H1 (cell line): ENCODE measurements at regions not wholly inside any gene's neighbourhood (a gene's known extent, or its start where the extent isn't known, plus 50 kb on each side); places are given as distances from the start of the nearest gene placed in this dataset.

Experiments
- CTCF ChIA-PET: fragments of 300-600 bp; sonication (Branson Sonifier 250); formaldehyde crosslinking; loops from one replicate; lab custom pipeline; 2021; ENCODE audit not compliant: partially characterized antibody; lab: Charles Lee
- POLR2A ChIA-PET: fragments of 300-600 bp; sonication (Branson Sonifier 250); formaldehyde crosslinking; loops from one replicate; lab custom pipeline; 2021; ENCODE audit warnings: inconsistent platforms; ENCODE audit not compliant: partially characterized antibody; lab: Charles Lee
- DNase-seq, 2 experiments: peaks; one replicate each; pipeline versions ENCODE4 v3.0.0 to v3.0.0-alpha.2; 2010 to 2022; ENCODE audit warnings: low spot score in 2 of 2, low read depth in 1 of 2, mixed read lengths in 1 of 2
- FAIRE-seq: peaks from 2 replicates; lab custom pipeline; 2011; peaks lifted over from hg19 to GRCh38; lab: Jason Lieb, UNC
- H2AFZ ChIP-seq: 2 replicates; pipeline ENCODE4 v1.8.1; 2012; ENCODE audit warnings: low read length, inconsistent platforms
- H2AK5ac ChIP-seq: 2 replicates; pipeline ENCODE4 v1.6.1; 2013; ENCODE audit warnings: low read depth, low read length
- H2BK120ac ChIP-seq: replicated peaks from 2 replicates; pipeline ENCODE3; 2013; ENCODE audit warnings: low read depth, low read length, inconsistent platforms
- H2BK12ac ChIP-seq: 2 replicates; pipeline ENCODE4 v1.6.1; 2013; ENCODE audit warnings: low read depth, low read length
- H2BK15ac ChIP-seq: 2 replicates; pipeline ENCODE4 v1.6.1; 2013; ENCODE audit warnings: low read length
- H2BK20ac ChIP-seq: 2 replicates; pipeline ENCODE4 v1.6.1; 2013; ENCODE audit warnings: low read length
- H2BK5ac ChIP-seq: 2 replicates; pipeline ENCODE4 v1.6.1; 2013; ENCODE audit warnings: low read depth, low read length
- H3K14ac ChIP-seq: 2 replicates; pipeline ENCODE4 v1.6.1; 2013; ENCODE audit warnings: inconsistent platforms; ENCODE audit not compliant: insufficient read length
- H3K18ac ChIP-seq: 2 replicates; pipeline ENCODE4 v1.6.1; 2013; ENCODE audit warnings: low read length; ENCODE audit errors: extremely low read depth
- H3K23ac ChIP-seq: 2 replicates; pipeline ENCODE4 v1.6.1; 2013; ENCODE audit warnings: inconsistent platforms; ENCODE audit not compliant: insufficient read length
- H3K23me2 ChIP-seq: 2 replicates; pipeline ENCODE4 v1.6.1; 2013; ENCODE audit warnings: low read depth, low read length
- H3K27ac ChIP-seq: 2 replicates; pipeline ENCODE4 v1.6.1; 2011; ENCODE audit warnings: low read depth, low read length, inconsistent platforms
- H3K27me3 ChIP-seq, 4 experiments: replicated peaks in 1 of 4; 1 replicate in 1 of 4; 2 replicates in 3 of 4; pipeline versions ENCODE4 v1.6.1 to v1.8.1; 2011 to 2013; ENCODE audit warnings: low read length in 3 of 4, mild to moderate bottlenecking in 3 of 4, inconsistent platforms in 2 of 4, mixed read lengths in 2 of 4, moderate library complexity in 1 of 4; ENCODE audit not compliant: control insufficient read depth in 3 of 4, insufficient read depth in 3 of 4; ENCODE audit errors: extremely low read depth in 1 of 4
- H3K36me3 ChIP-seq, 4 experiments: 2 replicates each; pipeline versions ENCODE4 v1.6.1 to v1.8.1; 2011 to 2013; ENCODE audit warnings: mild to moderate bottlenecking in 4 of 4, low read length in 3 of 4, moderate library complexity in 2 of 4, control low read depth in 1 of 4, inconsistent platforms in 1 of 4; ENCODE audit not compliant: insufficient read depth in 4 of 4, control insufficient read depth in 2 of 4
- H3K4ac ChIP-seq: replicated peaks from 2 replicates; pipeline ENCODE3; 2013; ENCODE audit warnings: low read length, low read depth, mixed read lengths, inconsistent platforms; ENCODE audit not compliant: insufficient read length
- H3K4me1 ChIP-seq, 4 experiments: replicated peaks in 1 of 4; 1 replicate in 1 of 4; 2 replicates in 3 of 4; pipeline versions ENCODE4 v1.6.1 to v1.8.1; 2011 to 2013; ENCODE audit warnings: low read length in 3 of 4, inconsistent platforms in 2 of 4, mixed read lengths in 1 of 4; ENCODE audit not compliant: insufficient read depth in 4 of 4, control insufficient read depth in 3 of 4
- H3K4me2 ChIP-seq, 2 experiments: 2 replicates each; pipeline versions ENCODE4 v1.6.1 to v1.8.1; 2011 to 2013; ENCODE audit warnings: low read depth in 2 of 2, low read length in 2 of 2, control low read depth in 1 of 2, inconsistent platforms in 1 of 2, mild to moderate bottlenecking in 1 of 2; ENCODE audit not compliant: insufficient read depth in 1 of 2
- H3K4me3 ChIP-seq, 4 experiments: fragments of 200-600, 300-600 bp in 1 of 4; sonication (generic), shearing (Covaris generic), sonication (Bioruptor Twin) in 1 of 4; 2 replicates each; pipeline versions ENCODE4 v1.5.1 to v1.8.1; 2011 to 2016; ENCODE audit warnings: low read length in 4 of 4, low read depth in 3 of 4, control low read depth in 2 of 4, inconsistent platforms in 2 of 4, mild to moderate bottlenecking in 2 of 4, mixed read lengths in 1 of 4, moderate library complexity in 1 of 4; ENCODE audit not compliant: insufficient read depth in 2 of 4; ENCODE audit errors: extremely low read depth in 1 of 4
- H3K56ac ChIP-seq: replicated peaks from 2 replicates; pipeline ENCODE3; 2013; ENCODE audit warnings: low read depth, mild to moderate bottlenecking, mixed read lengths, low read length, inconsistent platforms; ENCODE audit not compliant: insufficient read length
- H3K79me1 ChIP-seq: 2 replicates; pipeline ENCODE4 v1.6.1; 2013; ENCODE audit warnings: low read depth, low read length, control low read depth
- H3K79me2 ChIP-seq, 2 experiments: 2 replicates each; pipeline versions ENCODE4 v1.6.1 to v1.8.1; 2012 to 2013; ENCODE audit warnings: low read length in 2 of 2, mild to moderate bottlenecking in 2 of 2, inconsistent platforms in 1 of 2; ENCODE audit not compliant: insufficient read depth in 2 of 2, control insufficient read depth in 1 of 2
- H3K9ac ChIP-seq, 4 experiments: replicated peaks in 1 of 4; 1 replicate in 1 of 4; 2 replicates in 3 of 4; pipeline versions ENCODE4 v1.6.1 to v1.8.1; 2011 to 2013; ENCODE audit warnings: low read depth in 3 of 4, low read length in 3 of 4, control low read depth in 2 of 4, mild to moderate bottlenecking in 2 of 4, moderate library complexity in 2 of 4, inconsistent platforms in 1 of 4; ENCODE audit errors: extremely low read depth in 1 of 4
- H3K9me3 ChIP-seq, 2 experiments: 2 replicates each; pipeline versions ENCODE4 v1.6.1 to v1.8.1; 2012 to 2013; ENCODE audit warnings: mild to moderate bottlenecking in 2 of 2, moderate library complexity in 2 of 2, control low read depth in 1 of 2, inconsistent platforms in 1 of 2, low read depth in 1 of 2, low read length in 1 of 2, mixed read lengths in 1 of 2; ENCODE audit not compliant: insufficient read depth in 2 of 2
- H4K20me1 ChIP-seq, 2 experiments: replicated peaks in 1 of 2; 2 replicates each; pipeline versions ENCODE3 to v1.8.1; 2011 to 2013; ENCODE audit warnings: inconsistent platforms in 2 of 2, low read length in 2 of 2, mild to moderate bottlenecking in 1 of 2; ENCODE audit not compliant: insufficient read depth in 2 of 2, control insufficient read depth in 1 of 2
- H4K5ac ChIP-seq: 2 replicates; pipeline ENCODE4 v1.6.1; 2013; ENCODE audit warnings: low read length, low read depth, mixed read lengths, inconsistent platforms; ENCODE audit not compliant: insufficient read length
- H4K8ac ChIP-seq: 2 replicates; pipeline ENCODE4 v1.8.0; 2013; ENCODE audit warnings: mild to moderate bottlenecking, moderate library complexity, low read length, inconsistent platforms; ENCODE audit not compliant: insufficient read depth; ENCODE audit errors: extremely low read depth
- H4K91ac ChIP-seq: replicated peaks from 2 replicates; pipeline ENCODE3; 2013; ENCODE audit warnings: low read length, mixed read lengths, inconsistent platforms; ENCODE audit not compliant: insufficient read length
- BRCA1 ChIP-seq: IDR thresholded peaks from 2 replicates; pipeline ENCODE4 v1.6.1; 2012; ENCODE audit warnings: low read depth, low read length, improper control_type of control experiment
- CBX8 ChIP-seq: fragments of 300-800, 300-1000 bp; sonication (generic); IDR thresholded peaks from 2 replicates; pipeline ENCODE4 v1.7.1; 2016; ENCODE audit warnings: low read depth, low read length, borderline replicate concordance
- FOSL1 ChIP-seq: IDR thresholded peaks from 2 replicates; pipeline ENCODE4 v1.6.1; 2011; ENCODE audit warnings: mild to moderate bottlenecking, low read depth, low read length, moderate library complexity; ENCODE audit not compliant: insufficient read depth
- JUND ChIP-seq: IDR thresholded peaks from 2 replicates; pipeline ENCODE4 v1.6.1; 2011; ENCODE audit warnings: mild to moderate bottlenecking, improper control_type of control experiment, low read length
- KDM5A ChIP-seq: fragments of 200-600 bp; IDR thresholded peaks from 2 replicates; pipeline ENCODE4 v1.7.1; 2012; ENCODE audit warnings: mild to moderate bottlenecking, low read length, inconsistent platforms, mixed read lengths
- NRF1 ChIP-seq: IDR thresholded peaks from 2 replicates; pipeline ENCODE4 v1.6.1; 2011; ENCODE audit warnings: mild to moderate bottlenecking, low read depth, low read length, improper control_type of control experiment
- RBBP5 ChIP-seq: IDR thresholded peaks from 2 replicates; pipeline ENCODE4 v1.7.1; 2012; ENCODE audit warnings: low read depth, mild to moderate bottlenecking, inconsistent platforms, low read length, moderate library complexity, borderline replicate concordance
- SAP30 ChIP-seq: fragments of 300-600 bp; sonication (generic); IDR thresholded peaks from 2 replicates; pipeline ENCODE4 v1.7.1; 2012; ENCODE audit warnings: low read length, moderate library complexity, mild to moderate bottlenecking, inconsistent platforms; ENCODE audit not compliant: insufficient read depth, insufficient replicate concordance
- SIRT6 ChIP-seq: IDR thresholded peaks from one replicate; pipeline ENCODE4 v1.7.1; 2012; ENCODE audit warnings: low read length, inconsistent platforms
- WGBS, 2 experiments: shearing (Covaris generic) in 1 of 2; methylation state at CpG; one replicate each; pipeline versions ENCODE4 v1.1.6 to v1.1.7; 2013 to 2015; ENCODE audit warnings: low lambda C conversion rate in 2 of 2, mixed read lengths in 2 of 2, inconsistent platforms in 1 of 2, low coverage in 1 of 2, missing lambda C conversion rate in 1 of 2; ENCODE audit not compliant: insufficient replicate concordance in 2 of 2, insufficient coverage in 1 of 2, insufficient read length in 1 of 2; ENCODE audit errors: extremely low coverage in 1 of 2, missing lambda C conversion rate in 1 of 2; 5-methylcytosine and 5-hydroxymethylcytosine counted together
- TF ChIP-seq, protein P1 (sequence below), 3 experiments: IDR thresholded peaks; 1 replicate in 2 of 3; 2 replicates in 1 of 3; pipeline versions ENCODE4 v1.5.1 to v1.6.1; 2011; ENCODE audit warnings: low read length in 3 of 3, mild to moderate bottlenecking in 3 of 3, inconsistent platforms in 2 of 3, low read depth in 1 of 3, moderate library complexity in 1 of 3; ENCODE audit not compliant: insufficient read depth in 1 of 3; ENCODE audit errors: control extremely low read depth in 1 of 3

DNA sequence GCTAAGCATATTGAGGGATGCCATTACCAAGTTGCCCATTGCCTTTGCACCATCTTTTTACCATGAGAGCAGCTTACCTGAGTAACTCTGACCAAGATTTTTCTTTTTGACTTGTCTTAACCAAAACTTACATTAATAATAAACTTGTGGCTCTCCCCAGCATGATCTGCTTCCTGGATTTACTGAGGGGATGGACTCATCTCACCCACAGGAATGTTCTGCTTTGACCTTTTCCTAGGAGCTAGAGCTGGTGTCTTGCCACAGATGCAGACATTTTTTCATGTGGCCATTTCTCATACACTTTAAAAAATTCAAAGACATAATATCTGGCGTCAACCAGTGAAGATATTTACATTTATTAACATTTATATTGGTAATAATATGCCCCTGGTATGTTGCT is 79.2 kb upstream of the EFHC2 start:
- Histone ChIP-seq H3K23ac (no peak overlapping the region), H3K18ac (no peak overlapping the region), H3K27ac (no peak overlapping the region), H3K27me3 (no peaks in the 10 kb centered on the region), H4K20me1 (no peaks in the 10 kb centered on the region), H3K79me2 (no peaks in the 10 kb centered on the region), H3K56ac (no peak overlapping the region), H4K5ac (no peak overlapping the region), H2BK5ac (no peak overlapping the region), H3K79me1 (no peaks in the 10 kb centered on the region), H3K23me2 (no peaks in the 10 kb centered on the region; the same call in 1 of the 2 replicates), H2BK120ac (no peak overlapping the region), H3K9ac (no peak overlapping the region), H2BK12ac (no peak overlapping the region), H3K9me3 (no peaks in the 10 kb centered on the region), H2AK5ac (no peak overlapping the region), H3K36me3 (no peaks in the 10 kb centered on the region), H2AFZ (no peak overlapping the region), H2BK15ac (no peak overlapping the region), H3K14ac (no peak overlapping the region), H3K4me3 (no peak overlapping the region), H3K4me2 (no peak overlapping the region), H4K91ac (no peak overlapping the region), H3K4ac (no peak overlapping the region), H2BK20ac (no peak overlapping the region), H3K4me1 (no peaks in the 10 kb centered on the region), H4K8ac (no peak overlapping the region)
- DNase-seq: no peak
- ChIA-PET POLR2A (no interaction called here), CTCF (no interaction called here)
- 89% methylated on average over 1 of the region's 1 CpG; no CpG with 5 or more reads in 1 of the 2 experiments for WGBS, 2 experiments
- FAIRE-seq: no peak
- TF ChIP-seq FOSL1: no peak
- TF ChIP-seq JUND: no peak
- TF ChIP-seq BRCA1: no peak
- TF ChIP-seq SAP30: no peak
- TF ChIP-seq RBBP5: no peak
- no peak for TF ChIP-seq CBX8
- no peak for TF ChIP-seq NRF1
- no peak for TF ChIP-seq KDM5A
- TF ChIP-seq, protein P1, sequence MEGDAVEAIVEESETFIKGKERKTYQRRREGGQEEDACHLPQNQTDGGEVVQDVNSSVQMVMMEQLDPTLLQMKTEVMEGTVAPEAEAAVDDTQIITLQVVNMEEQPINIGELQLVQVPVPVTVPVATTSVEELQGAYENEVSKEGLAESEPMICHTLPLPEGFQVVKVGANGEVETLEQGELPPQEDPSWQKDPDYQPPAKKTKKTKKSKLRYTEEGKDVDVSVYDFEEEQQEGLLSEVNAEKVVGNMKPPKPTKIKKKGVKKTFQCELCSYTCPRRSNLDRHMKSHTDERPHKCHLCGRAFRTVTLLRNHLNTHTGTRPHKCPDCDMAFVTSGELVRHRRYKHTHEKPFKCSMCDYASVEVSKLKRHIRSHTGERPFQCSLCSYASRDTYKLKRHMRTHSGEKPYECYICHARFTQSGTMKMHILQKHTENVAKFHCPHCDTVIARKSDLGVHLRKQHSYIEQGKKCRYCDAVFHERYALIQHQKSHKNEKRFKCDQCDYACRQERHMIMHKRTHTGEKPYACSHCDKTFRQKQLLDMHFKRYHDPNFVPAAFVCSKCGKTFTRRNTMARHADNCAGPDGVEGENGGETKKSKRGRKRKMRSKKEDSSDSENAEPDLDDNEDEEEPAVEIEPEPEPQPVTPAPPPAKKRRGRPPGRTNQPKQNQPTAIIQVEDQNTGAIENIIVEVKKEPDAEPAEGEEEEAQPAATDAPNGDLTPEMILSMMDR (IDR thresholded peaks at IDR 0.05; ENCODE audit: control extremely low read depth in 1 of 3, insufficient read depth in 1 of 3, low read depth in 1 of 3, low read length in 3 of 3): no peak
- TF ChIP-seq SIRT6: no peak
